ENCODE measurements at regions not wholly inside any gene's neighbourhood (a gene's known extent, or its start where the extent isn't known, plus 50 kb on each side); places are given as distances from the start of the nearest gene placed in this dataset.
"Not testable (repeated sequence)": the region's sequence is repeated elsewhere in the genome, so short reads cannot be mapped to it uniquely, and the experiment has no call there.

- not testable (repeated sequence) for TF ChIP-seq POLR2A (IDR thresholded peaks at IDR 0.05; ENCODE audit: low read length); GATA1 (IDR thresholded peaks at IDR 0.05; ENCODE audit: low read depth, low read length)
These were observed 400.1 kb upstream of the ESRRG start for GRCh38 chr1:217123340-217123739.
